ENCODE measurements at regions not wholly inside any gene's neighbourhood (a gene's known extent, or its start where the extent isn't known, plus 50 kb on each side); places are given as distances from the start of the nearest gene placed in this dataset.

- TF ChIP-seq POLR2A (IDR thresholded peaks at IDR 0.05; ENCODE audit: low read length) (no peak), GATA1 (IDR thresholded peaks at IDR 0.05; ENCODE audit: low read depth, low read length) (no peak)
Observed at GRCh38 chr4:136442447-136442846, 1089.8 kb downstream of the PCDH18 start.

Measured in erythroblast (primary cell).